ENCODE measurements at regions not wholly inside any gene's neighbourhood (a gene's known extent, or its start where the extent isn't known, plus 50 kb on each side); places are given as distances from the start of the nearest gene placed in this dataset.

GRCh38 chr3:5476403-5476802 lies 288.9 kb downstream of the EDEM1 start:
- Histone ChIP-seq H3K4me3 (ENCODE audit: low read depth, low read length) (no peak overlapping the region), H3K9me3 (ENCODE audit: control insufficient read depth, insufficient read depth, low read length) (no peaks in the 10 kb centered on the region), H3K36me3 (ENCODE audit: control insufficient read depth, insufficient read depth, low read length) (no peaks in the 10 kb centered on the region), H3K4me1 (ENCODE audit: control insufficient read depth, insufficient read depth, low read length) (no peaks in the 10 kb centered on the region), H3K27ac (ENCODE audit: low read depth, low read length) (no peak overlapping the region), H3K27me3 (ENCODE audit: control insufficient read depth, insufficient read depth, low read length) (no peaks in the 10 kb centered on the region)
- no peak for DNase-seq (ENCODE audit: low read depth in 4 of 6, low spot score in 6 of 6)
- WGBS (ENCODE audit: insufficient coverage) = no CpG with 5 or more reads among the region's 2 CpGs

- Histone ChIP-seq H3K4me1 (ENCODE audit: control insufficient read depth, insufficient read depth, low read length) (no peaks in the 10 kb centered on the region), H3K36me3 (ENCODE audit: control insufficient read depth, insufficient read depth, low read length) (no peaks in the 10 kb centered on the region), H3K27me3 (ENCODE audit: control insufficient read depth, insufficient read depth, low read length) (no peaks in the 10 kb centered on the region), H3K4me3 (ENCODE audit: low read depth, low read length) (no peak overlapping the region), H3K27ac (ENCODE audit: low read depth, low read length) (no peak overlapping the region), H3K9me3 (ENCODE audit: control insufficient read depth, insufficient read depth, low read length) (no peaks in the 10 kb centered on the region)
- no peak for DNase-seq (ENCODE audit: low read depth in 4 of 6, low spot score in 6 of 6)
- 100% methylated on average over 2 of the region's 2 CpGs for WGBS (ENCODE audit: insufficient coverage)
Measured at GRCh38 chr3:5479229-5479799, 291.8 kb downstream of the EDEM1 start.

DNA sequence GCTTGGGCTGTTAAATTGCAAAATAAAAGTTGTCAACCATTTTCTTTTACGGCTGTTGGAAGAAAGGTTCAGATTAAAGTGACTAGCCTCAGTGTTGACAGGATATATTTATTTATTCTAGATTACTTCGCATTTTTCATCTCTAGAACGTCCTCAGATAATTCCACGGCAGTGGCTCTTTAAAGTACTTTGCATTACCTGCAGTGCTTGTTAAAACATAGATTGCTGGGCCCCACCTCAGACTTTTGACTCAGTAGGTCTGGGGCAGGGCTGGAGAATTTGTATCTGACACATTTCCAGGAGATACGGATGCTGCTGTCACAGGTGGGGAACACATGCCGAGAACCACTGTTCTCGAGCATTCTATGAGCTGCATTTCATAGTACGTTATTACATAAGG lies 292.7 kb downstream of the EDEM1 start:
- H3K9me3 ChIP-seq (ENCODE audit: control insufficient read depth, insufficient read depth, low read length) = no peaks in the 10 kb centered on the region

GRCh38 chr3:5485427-5485826 lies 297.9 kb downstream of the EDEM1 start:
- H3K27ac ChIP-seq (ENCODE audit: low read depth, low read length) = no peak overlapping the region
- 88% methylated on average over 3 of the region's 5 CpGs for WGBS (ENCODE audit: insufficient coverage)
- H3K4me3 ChIP-seq (ENCODE audit: low read depth, low read length) = no peak overlapping the region
- H3K36me3 ChIP-seq (ENCODE audit: control insufficient read depth, insufficient read depth, low read length) = no peaks in the 10 kb centered on the region
- H3K9me3 ChIP-seq (ENCODE audit: control insufficient read depth, insufficient read depth, low read length) = no peaks in the 10 kb centered on the region
- H3K4me1 ChIP-seq (ENCODE audit: control insufficient read depth, insufficient read depth, low read length) = no peaks in the 10 kb centered on the region
- no peaks in the 10 kb centered on the region for H3K27me3 ChIP-seq (ENCODE audit: control insufficient read depth, insufficient read depth, low read length)
- no peak for DNase-seq (ENCODE audit: low read depth in 4 of 6, low spot score in 6 of 6)

More for the DNA sequence above, 292.7 kb downstream of the EDEM1 start:
- Histone ChIP-seq H3K27me3 (ENCODE audit: control insufficient read depth, insufficient read depth, low read length) (no peaks in the 10 kb centered on the region), H3K4me1 (ENCODE audit: control insufficient read depth, insufficient read depth, low read length) (no peaks in the 10 kb centered on the region), H3K27ac (ENCODE audit: low read depth, low read length) (no peak overlapping the region), H3K4me3 (ENCODE audit: low read depth, low read length) (no peak overlapping the region), H3K36me3 (ENCODE audit: control insufficient read depth, insufficient read depth, low read length) (no peaks in the 10 kb centered on the region)
- DNase-seq (ENCODE audit: low read depth in 4 of 6, low spot score in 6 of 6) = no peak
- WGBS (ENCODE audit: insufficient coverage) = 100% methylated on average over 2 of the region's 8 CpGs

GRCh38 chr3:5488771-5489170 lies 301.3 kb downstream of the EDEM1 start:
- Histone ChIP-seq H3K27ac (ENCODE audit: low read depth, low read length) (no peak overlapping the region), H3K9me3 (ENCODE audit: control insufficient read depth, insufficient read depth, low read length) (no peaks in the 10 kb centered on the region), H3K4me1 (ENCODE audit: control insufficient read depth, insufficient read depth, low read length) (no peaks in the 10 kb centered on the region), H3K4me3 (ENCODE audit: low read depth, low read length) (no peak overlapping the region), H3K27me3 (ENCODE audit: control insufficient read depth, insufficient read depth, low read length) (no peaks in the 10 kb centered on the region), H3K36me3 (ENCODE audit: control insufficient read depth, insufficient read depth, low read length) (no peaks in the 10 kb centered on the region)
- DNase-seq (ENCODE audit: low read depth in 4 of 6, low spot score in 6 of 6) = no peak
- 93% methylated on average over 2 of the region's 7 CpGs for WGBS (ENCODE audit: insufficient coverage)

GRCh38 chr3:5489536-5489935 lies 302.0 kb downstream of the EDEM1 start:
- H3K36me3 ChIP-seq (ENCODE audit: control insufficient read depth, insufficient read depth, low read length) = no peaks in the 10 kb centered on the region
- no peak overlapping the region for H3K4me3 ChIP-seq (ENCODE audit: low read depth, low read length)
- no peaks in the 10 kb centered on the region for H3K9me3 ChIP-seq (ENCODE audit: control insufficient read depth, insufficient read depth, low read length)
- DNase-seq (ENCODE audit: low read depth in 4 of 6, low spot score in 6 of 6) = peak in 1 of 6 donors; percentile 40
- H3K27ac ChIP-seq (ENCODE audit: low read depth, low read length) = no peak overlapping the region
- no peaks in the 10 kb centered on the region for H3K27me3 ChIP-seq (ENCODE audit: control insufficient read depth, insufficient read depth, low read length)
- WGBS (ENCODE audit: insufficient coverage) = no CpG with 5 or more reads among the region's 3 CpGs
- H3K4me1 ChIP-seq (ENCODE audit: control insufficient read depth, insufficient read depth, low read length) = no peaks in the 10 kb centered on the region

- no CpG with 5 or more reads among the region's 3 CpGs for WGBS (ENCODE audit: insufficient coverage)
- Histone ChIP-seq H3K36me3 (ENCODE audit: control insufficient read depth, insufficient read depth, low read length) (no peaks in the 10 kb centered on the region), H3K27ac (ENCODE audit: low read depth, low read length) (no peak overlapping the region), H3K27me3 (ENCODE audit: control insufficient read depth, insufficient read depth, low read length) (no peaks in the 10 kb centered on the region), H3K9me3 (ENCODE audit: control insufficient read depth, insufficient read depth, low read length) (no peaks in the 10 kb centered on the region), H3K4me1 (ENCODE audit: control insufficient read depth, insufficient read depth, low read length) (no peaks in the 10 kb centered on the region), H3K4me3 (ENCODE audit: low read depth, low read length) (no peak overlapping the region)
- no peak for DNase-seq (ENCODE audit: low read depth in 4 of 6, low spot score in 6 of 6)
Measured at GRCh38 chr3:5494905-5495519, 307.5 kb downstream of the EDEM1 start.

DNA sequence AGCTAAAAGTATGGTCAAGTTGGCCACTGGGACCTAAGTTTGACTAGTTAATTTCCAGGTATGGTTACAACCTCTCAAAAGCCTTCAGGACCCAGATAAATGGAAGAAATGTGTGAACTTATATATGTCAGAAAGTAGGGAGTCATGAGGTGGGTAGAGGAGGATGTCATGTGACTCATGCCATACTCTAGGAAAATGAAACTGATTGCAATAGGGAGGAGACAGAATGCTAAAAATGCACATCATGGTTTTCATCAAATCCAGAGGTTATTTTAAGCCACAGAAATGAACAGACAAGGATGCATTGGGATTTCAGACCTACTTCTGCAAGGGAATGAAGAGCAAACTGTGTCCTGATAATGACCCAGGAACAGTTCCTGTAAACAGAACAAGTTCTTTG lies 310.0 kb downstream of the EDEM1 start:
- H3K27me3 ChIP-seq (ENCODE audit: control insufficient read depth, insufficient read depth, low read length) = no peaks in the 10 kb centered on the region

GRCh38 chr3:5498981-5499380 lies 311.5 kb downstream of the EDEM1 start:
- Histone ChIP-seq H3K4me3 (ENCODE audit: low read depth, low read length) (no peak overlapping the region), H3K27ac (ENCODE audit: low read depth, low read length) (no peak overlapping the region), H3K36me3 (ENCODE audit: control insufficient read depth, insufficient read depth, low read length) (no peaks in the 10 kb centered on the region), H3K27me3 (ENCODE audit: control insufficient read depth, insufficient read depth, low read length) (no peaks in the 10 kb centered on the region), H3K4me1 (ENCODE audit: control insufficient read depth, insufficient read depth, low read length) (no peaks in the 10 kb centered on the region), H3K9me3 (ENCODE audit: control insufficient read depth, insufficient read depth, low read length) (no peaks in the 10 kb centered on the region)
- DNase-seq (ENCODE audit: low read depth in 4 of 6, low spot score in 6 of 6) = no peak
- WGBS (ENCODE audit: insufficient coverage) = 100% methylated on average over 2 of the region's 2 CpGs

More for the DNA sequence above, 310.0 kb downstream of the EDEM1 start:
- Histone ChIP-seq H3K36me3 (ENCODE audit: control insufficient read depth, insufficient read depth, low read length) (no peaks in the 10 kb centered on the region), H3K4me3 (ENCODE audit: low read depth, low read length) (no peak overlapping the region), H3K27ac (ENCODE audit: low read depth, low read length) (no peak overlapping the region), H3K4me1 (ENCODE audit: control insufficient read depth, insufficient read depth, low read length) (no peaks in the 10 kb centered on the region), H3K9me3 (ENCODE audit: control insufficient read depth, insufficient read depth, low read length) (no peaks in the 10 kb centered on the region)
- no peak for DNase-seq (ENCODE audit: low read depth in 4 of 6, low spot score in 6 of 6)

GRCh38 chr3:5499404-5499803 lies 311.9 kb downstream of the EDEM1 start:
- WGBS (ENCODE audit: insufficient coverage) = 20% methylated on average over 1 of the region's 1 CpG
- Histone ChIP-seq H3K27ac (ENCODE audit: low read depth, low read length) (no peak overlapping the region), H3K27me3 (ENCODE audit: control insufficient read depth, insufficient read depth, low read length) (no peaks in the 10 kb centered on the region), H3K9me3 (ENCODE audit: control insufficient read depth, insufficient read depth, low read length) (no peaks in the 10 kb centered on the region), H3K4me3 (ENCODE audit: low read depth, low read length) (no peak overlapping the region), H3K4me1 (ENCODE audit: control insufficient read depth, insufficient read depth, low read length) (no peaks in the 10 kb centered on the region), H3K36me3 (ENCODE audit: control insufficient read depth, insufficient read depth, low read length) (no peaks in the 10 kb centered on the region)
- peak in 1 of 6 donors; percentile 21 for DNase-seq (ENCODE audit: low read depth in 4 of 6, low spot score in 6 of 6)
